HCT116 (cell line): ENCODE measurements at regions not wholly inside any gene's neighbourhood (a gene's known extent, or its start where the extent isn't known, plus 50 kb on each side); places are given as distances from the start of the nearest gene placed in this dataset.

ENCODE experiments used
- ATAC-seq: fragments of 200-7000 bp; cut with Tn5 transposase; 2 replicates; pipeline ENCODE4 v1.9.1; 2020; ENCODE audit warnings: mild to moderate bottlenecking, moderate library complexity
- BruUV-seq: library from RNA; stranded (reverse); fragments of 400-500 nt; replicated peaks from 2 replicates; lab custom pipeline; 2021; lab: Mats Ljungman, UMichigan
- CTCF ChIA-PET: fragments of 300-600 bp; sonication (Branson Sonifier 250); formaldehyde crosslinking; loops from one replicate; lab custom pipeline; 2021; ENCODE audit warnings: antibody characterized with exemption; lab: Charles Lee
- POLR2A ChIA-PET: fragments of 300-600, 350-600 bp; sonication (Branson Sonifier 250); formaldehyde crosslinking; loops from one replicate; lab custom pipeline; 2021; ENCODE audit warnings: antibody characterized with exemption; lab: Charles Lee
- RAD21 ChIA-PET, 2 experiments: fragments of 300-600 bp; sonication (Branson Sonifier 250); formaldehyde crosslinking; loops; one replicate each; lab custom pipeline; 2023; ENCODE audit warnings: low total read pairs in 2 of 2; ENCODE audit not compliant: uncharacterized antibody in 2 of 2, unreplicated experiment in 2 of 2, low non-redundant PET in 1 of 2; lab: Charles Lee
- DNase-seq: peaks from one replicate; pipeline ENCODE4 v3.0.0-alpha.2; 2010; ENCODE audit warnings: low read depth, low spot score
- H2AFZ ChIP-seq: fragments of 200-600 bp; shearing (Covaris generic), sonication (generic); 2 replicates; pipeline ENCODE4 v1.6.1; 2017; ENCODE audit warnings: low read depth, mixed run types, mixed read lengths, antibody characterized with exemption, low read length; ENCODE audit not compliant: poor library complexity, severe bottlenecking
- H3K27ac ChIP-seq: 2 replicates; pipeline ENCODE4 v1.5.1; 2012; ENCODE audit warnings: low read depth, low read length
- H3K27me3 ChIP-seq: fragments of 200-600 bp; sonication (generic); 2 replicates; pipeline ENCODE4 v1.6.1; 2016; ENCODE audit warnings: mixed run types, low read length, mixed read lengths; ENCODE audit not compliant: insufficient read depth
- H3K36me3 ChIP-seq, 2 experiments: fragments of 200-500 bp in 1 of 2; fragments of 200-600 bp in 1 of 2; sonication (Bioruptor generic) in 1 of 2; sonication (generic) in 1 of 2; 2 replicates each; pipeline versions ENCODE4 v1.5.1 to v1.6.1; 2014 to 2016; ENCODE audit warnings: low read length in 2 of 2, inconsistent platforms in 1 of 2, mixed read lengths in 1 of 2, mixed run types in 1 of 2; ENCODE audit not compliant: insufficient read depth in 2 of 2, control insufficient read depth in 1 of 2
- H3K4me1 ChIP-seq, 2 experiments: fragments of 200-600 bp in 1 of 2; sonication (generic) in 1 of 2; 2 replicates each; pipeline versions ENCODE4 v1.5.1 to v1.6.1; 2012 to 2017; ENCODE audit warnings: low read length in 2 of 2, inconsistent platforms in 1 of 2, mild to moderate bottlenecking in 1 of 2, mixed read lengths in 1 of 2, mixed run types in 1 of 2, moderate library complexity in 1 of 2; ENCODE audit not compliant: insufficient read depth in 2 of 2, control insufficient read depth in 1 of 2
- H3K4me2 ChIP-seq: fragments of 200-600 bp; sonication (generic); 2 replicates; pipeline ENCODE4 v1.6.1; 2017; ENCODE audit warnings: mixed run types, low read length, mixed read lengths
- H3K4me3 ChIP-seq, 2 experiments: fragments of 200-600 bp in 1 of 2; sonication (generic) in 1 of 2; replicated peaks in 1 of 2; 2 replicates each; pipeline ENCODE4 v1.5.1; 2011 to 2016; ENCODE audit warnings: low read length in 2 of 2, control low read depth in 1 of 2, low read depth in 1 of 2, mild to moderate bottlenecking in 1 of 2, mixed read lengths in 1 of 2, mixed run types in 1 of 2
- H3K79me2 ChIP-seq: fragments of 200-600 bp; sonication (generic); 2 replicates; pipeline ENCODE4 v1.6.1; 2017; ENCODE audit warnings: mild to moderate bottlenecking, mixed run types, low read length, moderate library complexity, mixed read lengths; ENCODE audit not compliant: insufficient read depth
- H3K9ac ChIP-seq: fragments of 200-600 bp; sonication (generic); 2 replicates; pipeline ENCODE4 v1.6.1; 2016; ENCODE audit warnings: low read length, mixed read lengths
- H3K9me2 ChIP-seq: fragments of 200-600 bp; sonication (generic), shearing (Covaris generic); 2 replicates; pipeline ENCODE4 v1.6.1; 2017; ENCODE audit warnings: mixed run types, mild to moderate bottlenecking, moderate library complexity; ENCODE audit not compliant: insufficient read depth
- H3K9me3 ChIP-seq, 2 experiments: fragments of 200-500 bp in 1 of 2; fragments of 200-600 bp in 1 of 2; sonication (Bioruptor generic) in 1 of 2; sonication (generic) in 1 of 2; 2 replicates each; pipeline ENCODE4 v1.6.1; 2014 to 2017; ENCODE audit warnings: low read length in 2 of 2, mixed read lengths in 2 of 2, inconsistent platforms in 1 of 2, low read depth in 1 of 2, mild to moderate bottlenecking in 1 of 2, mixed run types in 1 of 2, moderate library complexity in 1 of 2; ENCODE audit not compliant: control insufficient read depth in 1 of 2, insufficient read depth in 1 of 2
- H4K20me1 ChIP-seq: fragments of 200-600 bp; sonication (generic), shearing (Covaris generic); 2 replicates; pipeline ENCODE4 v1.6.1; 2017; ENCODE audit warnings: mixed run types, mild to moderate bottlenecking, moderate library complexity; ENCODE audit not compliant: insufficient read depth
- CBX3 ChIP-seq: IDR thresholded peaks from 2 replicates; pipeline ENCODE4 v1.6.1; 2012; ENCODE audit warnings: low read depth
- CEBPB ChIP-seq: IDR thresholded peaks from 2 replicates; pipeline ENCODE4 v1.6.1; 2012; ENCODE audit warnings: low read depth
- EGR1 ChIP-seq: IDR thresholded peaks from 2 replicates; pipeline ENCODE4 v1.6.1; 2012; ENCODE audit warnings: low read depth
- ELF1 ChIP-seq: IDR thresholded peaks from 2 replicates; pipeline ENCODE4 v1.6.1; 2012; ENCODE audit warnings: low read depth, borderline replicate concordance
- EZH2 ChIP-seq: fragments of 200-600 bp; sonication (generic); IDR thresholded peaks from 2 replicates; pipeline ENCODE4 v1.6.1; 2017; ENCODE audit warnings: antibody characterized with exemption, mixed run types
- EZH2phosphoT487 ChIP-seq: fragments of 200-600 bp; IDR thresholded peaks from 2 replicates; pipeline ENCODE4 v1.6.1; 2018; ENCODE audit warnings: antibody characterized with exemption, borderline replicate concordance
- FOSL1 ChIP-seq: IDR thresholded peaks from 2 replicates; pipeline ENCODE4 v1.6.1; 2012; ENCODE audit warnings: low read depth
- MAX ChIP-seq: IDR thresholded peaks from 2 replicates; pipeline ENCODE4 v1.6.1; 2012
- POLR2A ChIP-seq: IDR thresholded peaks from 2 replicates; pipeline ENCODE4 v1.7.0; 2011; ENCODE audit warnings: borderline replicate concordance; ENCODE audit not compliant: insufficient read depth, insufficient read length; ENCODE audit errors: extremely low read depth
- RAD21 ChIP-seq: IDR thresholded peaks from 2 replicates; pipeline ENCODE4 v1.6.1; 2012; ENCODE audit warnings: low read depth, mild to moderate bottlenecking
- SP1 ChIP-seq: IDR thresholded peaks from 2 replicates; pipeline ENCODE4 v1.6.1; 2012; ENCODE audit warnings: low read depth
- SRF ChIP-seq: IDR thresholded peaks from 2 replicates; pipeline ENCODE4 v1.6.1; 2012; ENCODE audit warnings: low read depth
- YY1 ChIP-seq: IDR thresholded peaks from 2 replicates; pipeline ENCODE4 v1.6.1; 2011; ENCODE audit warnings: low read length, low read depth, moderate library complexity, mild to moderate bottlenecking; ENCODE audit not compliant: insufficient replicate concordance; ENCODE audit errors: extremely low read depth
- ZBTB33 ChIP-seq: IDR thresholded peaks from 2 replicates; pipeline ENCODE4 v1.6.1; 2011; ENCODE audit warnings: mild to moderate bottlenecking, low read length, moderate library complexity; ENCODE audit not compliant: insufficient replicate concordance; ENCODE audit errors: extremely low read depth
- ZNF274 ChIP-seq: fragments of 200-500 bp; sonication (Bioruptor generic); IDR thresholded peaks from 2 replicates; pipeline ENCODE4 v1.6.1; 2014; ENCODE audit warnings: mild to moderate bottlenecking, low read depth, low read length, inconsistent platforms
- intact Hi-C: fragments of 100-400 bp; cut with micrococcal nuclease; formaldehyde crosslinking; loops from 2 replicates; pipeline ENCODE4 v1.10.0; 2022
- TF ChIP-seq, protein P1 (sequence below): IDR thresholded peaks from 2 replicates; pipeline ENCODE4 v1.6.1; 2012; ENCODE audit warnings: low read depth
- TF ChIP-seq, protein P2 (sequence below), 3 experiments: fragments of 200-600 bp in 1 of 3; sonication (generic) in 1 of 3; IDR thresholded peaks in 2 of 3; conservative IDR thresholded peaks in 1 of 3; 2 replicates each; pipeline ENCODE4 v1.5.1; 2012 to 2017; ENCODE audit warnings: low read depth in 2 of 3, low read length in 2 of 3, antibody characterized with exemption in 1 of 3, borderline replicate concordance in 1 of 3, control low read depth in 1 of 3, mild to moderate bottlenecking in 1 of 3, mixed read lengths in 1 of 3, mixed run types in 1 of 3, moderate library complexity in 1 of 3; ENCODE audit not compliant: insufficient read depth in 1 of 3

DNA sequence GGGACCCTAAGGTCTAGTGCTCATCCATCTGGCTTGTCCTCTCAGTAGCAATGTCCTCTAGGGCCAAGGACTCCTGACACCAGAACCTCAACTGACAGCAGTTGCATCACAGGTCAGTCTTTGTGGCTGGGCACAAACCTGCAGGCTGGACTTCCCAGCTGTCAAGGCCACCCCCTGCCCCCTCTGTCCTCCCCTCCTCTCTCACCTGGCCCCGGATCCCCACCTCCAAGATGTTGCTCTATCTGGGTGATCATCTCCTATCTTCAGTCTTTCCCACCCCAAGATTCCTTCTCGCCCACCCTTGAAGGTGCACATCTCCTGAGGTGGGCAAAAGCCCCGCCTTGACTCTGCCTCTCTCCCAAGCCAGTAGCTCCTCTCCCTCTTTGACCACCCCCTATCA, 131.8 kb upstream of the SRSF6 start (continued):
- TF ChIP-seq SP1: no peak

DNA sequence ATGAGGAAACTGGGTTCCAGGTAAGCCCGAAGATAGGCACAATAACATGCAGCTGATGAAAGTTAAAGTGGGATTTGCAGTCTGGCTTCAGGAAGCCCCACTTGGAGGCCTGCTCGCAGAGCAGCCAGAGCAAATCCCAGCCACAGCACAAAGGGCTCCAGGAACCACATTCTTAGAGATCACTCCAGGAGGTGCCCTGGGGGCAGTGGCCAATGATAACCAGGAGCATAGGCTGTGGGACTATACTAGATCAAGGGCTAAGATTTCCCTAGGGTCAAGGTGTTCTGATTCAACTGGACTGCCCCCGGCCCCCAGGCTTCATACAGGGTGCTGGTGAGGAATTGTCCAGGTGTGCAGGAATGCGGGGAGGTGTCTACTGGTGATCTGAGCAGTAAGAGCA, 133.9 kb upstream of the PTPRT start:
- no peaks in the 10 kb centered on the region for H3K9me3 ChIP-seq

More for the DNA sequence above, 133.9 kb upstream of the PTPRT start:
- Histone ChIP-seq H2AFZ (no peak overlapping the region), H3K27ac (no peak overlapping the region), H3K27me3 (peaks cover 29% of the 10 kb centered on the region), H3K9ac (no peak overlapping the region), H3K4me1 (no peaks in the 10 kb centered on the region), H4K20me1 (no peaks in the 10 kb centered on the region), H3K9me2 (no peaks in the 10 kb centered on the region), H3K36me3 (no peaks in the 10 kb centered on the region), H3K4me2 (no peak overlapping the region), H3K79me2 (no peaks in the 10 kb centered on the region), H3K4me3 (no peak overlapping the region)
- RAD21 ChIA-PET: no interaction called here
- TF ChIP-seq EZH2phosphoT487 (no peak), RAD21 (no peak), MAX (no peak), ZNF274 (no peak), ELF1 (no peak), FOSL1 (no peak), POLR2A (no peak), EZH2 (no peak), CEBPB (no peak), CBX3 (no peak), ZBTB33 (no peak), EGR1 (no peak), SRF (no peak), YY1 (no peak)
- TF ChIP-seq, protein P1, sequence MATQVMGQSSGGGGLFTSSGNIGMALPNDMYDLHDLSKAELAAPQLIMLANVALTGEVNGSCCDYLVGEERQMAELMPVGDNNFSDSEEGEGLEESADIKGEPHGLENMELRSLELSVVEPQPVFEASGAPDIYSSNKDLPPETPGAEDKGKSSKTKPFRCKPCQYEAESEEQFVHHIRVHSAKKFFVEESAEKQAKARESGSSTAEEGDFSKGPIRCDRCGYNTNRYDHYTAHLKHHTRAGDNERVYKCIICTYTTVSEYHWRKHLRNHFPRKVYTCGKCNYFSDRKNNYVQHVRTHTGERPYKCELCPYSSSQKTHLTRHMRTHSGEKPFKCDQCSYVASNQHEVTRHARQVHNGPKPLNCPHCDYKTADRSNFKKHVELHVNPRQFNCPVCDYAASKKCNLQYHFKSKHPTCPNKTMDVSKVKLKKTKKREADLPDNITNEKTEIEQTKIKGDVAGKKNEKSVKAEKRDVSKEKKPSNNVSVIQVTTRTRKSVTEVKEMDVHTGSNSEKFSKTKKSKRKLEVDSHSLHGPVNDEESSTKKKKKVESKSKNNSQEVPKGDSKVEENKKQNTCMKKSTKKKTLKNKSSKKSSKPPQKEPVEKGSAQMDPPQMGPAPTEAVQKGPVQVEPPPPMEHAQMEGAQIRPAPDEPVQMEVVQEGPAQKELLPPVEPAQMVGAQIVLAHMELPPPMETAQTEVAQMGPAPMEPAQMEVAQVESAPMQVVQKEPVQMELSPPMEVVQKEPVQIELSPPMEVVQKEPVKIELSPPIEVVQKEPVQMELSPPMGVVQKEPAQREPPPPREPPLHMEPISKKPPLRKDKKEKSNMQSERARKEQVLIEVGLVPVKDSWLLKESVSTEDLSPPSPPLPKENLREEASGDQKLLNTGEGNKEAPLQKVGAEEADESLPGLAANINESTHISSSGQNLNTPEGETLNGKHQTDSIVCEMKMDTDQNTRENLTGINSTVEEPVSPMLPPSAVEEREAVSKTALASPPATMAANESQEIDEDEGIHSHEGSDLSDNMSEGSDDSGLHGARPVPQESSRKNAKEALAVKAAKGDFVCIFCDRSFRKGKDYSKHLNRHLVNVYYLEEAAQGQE: no peak
- TF ChIP-seq, protein P2, sequence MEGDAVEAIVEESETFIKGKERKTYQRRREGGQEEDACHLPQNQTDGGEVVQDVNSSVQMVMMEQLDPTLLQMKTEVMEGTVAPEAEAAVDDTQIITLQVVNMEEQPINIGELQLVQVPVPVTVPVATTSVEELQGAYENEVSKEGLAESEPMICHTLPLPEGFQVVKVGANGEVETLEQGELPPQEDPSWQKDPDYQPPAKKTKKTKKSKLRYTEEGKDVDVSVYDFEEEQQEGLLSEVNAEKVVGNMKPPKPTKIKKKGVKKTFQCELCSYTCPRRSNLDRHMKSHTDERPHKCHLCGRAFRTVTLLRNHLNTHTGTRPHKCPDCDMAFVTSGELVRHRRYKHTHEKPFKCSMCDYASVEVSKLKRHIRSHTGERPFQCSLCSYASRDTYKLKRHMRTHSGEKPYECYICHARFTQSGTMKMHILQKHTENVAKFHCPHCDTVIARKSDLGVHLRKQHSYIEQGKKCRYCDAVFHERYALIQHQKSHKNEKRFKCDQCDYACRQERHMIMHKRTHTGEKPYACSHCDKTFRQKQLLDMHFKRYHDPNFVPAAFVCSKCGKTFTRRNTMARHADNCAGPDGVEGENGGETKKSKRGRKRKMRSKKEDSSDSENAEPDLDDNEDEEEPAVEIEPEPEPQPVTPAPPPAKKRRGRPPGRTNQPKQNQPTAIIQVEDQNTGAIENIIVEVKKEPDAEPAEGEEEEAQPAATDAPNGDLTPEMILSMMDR (IDR thresholded peaks at IDR 0.05 in 2 of 3, conservative IDR thresholded peaks at IDR 0.05 in 1 of 3; ENCODE audit: borderline replicate concordance in 1 of 3, insufficient read depth in 1 of 3, low read depth in 2 of 3, low read length in 2 of 3): no peak
- no peak for DNase-seq
- ATAC-seq: no peak
- intact Hi-C loops: loop anchor here (5.0 kb wide), 1 partner anchor 51 kb away; no protein-coding TSS in a partner anchor
- no TSS peak for BruUV-seq
- CTCF ChIA-PET: no interaction called here
- POLR2A ChIA-PET: no interaction called here
